Epithelial cell of esophagus (primary cell): ENCODE measurements at regions not wholly inside any gene's neighbourhood (a gene's known extent, or its start where the extent isn't known, plus 50 kb on each side); places are given as distances from the start of the nearest gene placed in this dataset.

ENCODE experiments used
- DNase-seq: peaks from one replicate; pipeline ENCODE4 v3.0.0; 2010; ENCODE audit warnings: low read depth
- H3K4me3 ChIP-seq: 2 replicates; pipeline ENCODE4 v1.5.1; 2011; ENCODE audit warnings: mild to moderate bottlenecking, low read length, control low read depth
- CTCF ChIP-seq: IDR thresholded peaks from 2 replicates; pipeline ENCODE4 v1.5.1; 2011; ENCODE audit warnings: low read depth, mild to moderate bottlenecking, low read length, control low read depth, inconsistent platforms; ENCODE audit not compliant: insufficient read depth; ENCODE audit errors: missing control alignments

GRCh38 chr7:38021892-38022291 lies 101.5 kb downstream of the EPDR1 start:
- H3K4me3 ChIP-seq = no peak overlapping the region
- no peak for TF ChIP-seq CTCF
- DNase-seq = no peak

GRCh38 chr7:38025815-38026214 lies 105.4 kb downstream of the EPDR1 start:
- TF ChIP-seq CTCF = no peak
- DNase-seq = no peak
- H3K4me3 ChIP-seq = no peak overlapping the region

- H3K4me3 ChIP-seq = no peak overlapping the region
- no peak for DNase-seq
- no peak for TF ChIP-seq CTCF
These were observed 107.5 kb downstream of the EPDR1 start for GRCh38 chr7:38027884-38028455.

DNA sequence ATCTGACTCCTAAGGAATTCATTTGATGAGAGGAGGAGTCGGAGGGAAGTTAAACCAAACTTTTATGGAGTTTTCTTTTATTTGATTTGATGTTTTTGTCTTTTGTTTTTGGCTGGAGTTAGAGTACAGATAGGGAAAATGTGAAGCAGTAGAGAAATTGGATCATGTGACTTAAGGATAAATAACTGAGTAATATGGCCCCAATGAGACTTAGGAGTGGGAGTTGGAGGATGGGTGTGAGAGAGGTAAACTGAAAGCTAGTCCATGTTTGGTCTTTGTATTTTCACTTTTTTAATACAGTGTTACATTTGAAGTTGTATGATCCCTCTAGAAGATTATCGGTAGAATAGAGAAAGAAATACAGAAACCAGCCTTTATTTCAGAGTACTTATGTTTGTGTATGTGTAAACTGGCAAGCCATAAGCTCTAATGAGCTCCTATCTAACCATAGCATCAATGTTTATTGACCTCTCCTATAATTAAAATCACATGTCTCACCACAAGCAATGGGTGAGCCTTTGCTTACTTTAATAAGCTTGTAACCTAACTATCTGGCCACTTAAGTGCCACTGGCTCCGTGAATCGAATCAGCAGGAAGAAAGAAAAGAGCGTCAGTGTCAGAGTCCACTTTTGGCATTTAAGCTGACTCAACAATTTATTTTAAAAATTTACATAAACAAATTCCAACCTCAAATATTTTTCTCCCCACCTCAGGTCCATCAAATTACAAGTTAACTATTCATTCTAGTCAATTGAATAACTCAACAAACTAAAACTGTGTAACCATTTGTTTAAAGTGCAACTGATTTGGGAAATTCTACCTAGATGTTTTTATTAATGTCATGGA lies 113.8 kb downstream of the EPDR1 start:
- no peak for DNase-seq
- TF ChIP-seq CTCF = no peak

GRCh38 chr7:38040831-38041230 lies 120.4 kb downstream of the EPDR1 start:
- no peak for TF ChIP-seq CTCF
- no peak for DNase-seq

More for the DNA sequence above, 113.8 kb downstream of the EPDR1 start:
- H3K4me3 ChIP-seq = no peak overlapping the region

DNA sequence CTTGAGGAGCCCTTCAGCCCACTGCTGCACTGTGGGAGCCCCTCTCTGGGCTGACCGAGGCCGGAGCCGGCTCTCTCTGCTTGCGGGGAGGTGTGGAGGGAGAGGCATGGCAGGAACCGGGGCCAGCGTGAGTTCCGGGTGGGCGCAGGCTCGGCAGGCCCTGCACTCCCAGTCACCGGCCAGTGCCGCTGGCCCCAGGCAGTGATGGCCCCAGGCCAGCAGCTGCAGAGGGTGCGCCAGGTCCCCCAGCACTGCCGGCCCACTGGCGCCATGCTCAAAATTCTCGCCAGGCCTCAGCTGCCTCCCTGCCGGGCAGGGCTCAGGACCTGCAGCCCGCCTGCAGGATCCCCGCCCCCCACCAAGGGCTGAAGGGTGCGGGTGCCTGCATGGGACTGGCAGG lies 128.4 kb upstream of the STARD3NL start:
- no peak for DNase-seq
- H3K4me3 ChIP-seq = no peak overlapping the region
- TF ChIP-seq CTCF = no peak

More at GRCh38 chr7:38040831-38041230, 120.4 kb downstream of the EPDR1 start:
- H3K4me3 ChIP-seq = no peak overlapping the region

- DNase-seq = no peak
- no peak overlapping the region for H3K4me3 ChIP-seq
- TF ChIP-seq CTCF = no peak
These were observed 126.7 kb upstream of the STARD3NL start for GRCh38 chr7:38051311-38051710.
